ENCODE measurements at regions not wholly inside any gene's neighbourhood (a gene's known extent, or its start where the extent isn't known, plus 50 kb on each side); places are given as distances from the start of the nearest gene placed in this dataset.
A peak's percentile ranks its signal among the peaks of the same experiment; 100 is the strongest.

DNA sequence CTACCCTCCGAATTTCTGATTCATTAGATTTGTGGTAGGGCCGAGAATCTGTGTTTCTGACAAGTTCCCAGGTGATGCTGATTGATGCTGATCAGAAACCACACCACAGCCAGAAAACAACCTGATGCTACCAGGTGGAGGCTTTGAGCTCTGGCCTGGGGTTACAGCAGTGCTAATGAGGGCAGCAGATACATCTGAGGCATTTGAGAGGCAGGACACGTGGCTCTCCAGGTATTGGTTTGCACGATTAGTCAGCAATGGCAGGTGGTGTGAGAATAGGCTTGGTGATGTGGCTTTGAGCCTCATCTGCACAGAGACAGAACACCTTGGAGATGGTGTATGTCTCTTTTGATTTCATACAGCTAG is 78.8 kb upstream of the THBS1 start:
- H3K14ac ChIP-seq (ENCODE audit: low read length) = no peak overlapping the region
- no peak overlapping the region for H3K18ac ChIP-seq (ENCODE audit: low read length)
- H3K4me2 ChIP-seq (ENCODE audit: low read length) = no peak overlapping the region
- H2AK5ac ChIP-seq (ENCODE audit: low read length) = no peak overlapping the region
- WGBS (ENCODE audit: extremely low coverage, insufficient coverage, insufficient read length) = no CpG with 5 or more reads among the region's 4 CpGs
- H4K12ac ChIP-seq (ENCODE audit: low read depth, low read length) = no peak overlapping the region
- no peak overlapping the region for H3K4ac ChIP-seq (ENCODE audit: low read depth, low read length)
- H3K9me3 ChIP-seq (ENCODE audit: insufficient read depth, low read depth, low read length) = no peaks in the 10 kb centered on the region
- H3K9ac ChIP-seq (ENCODE audit: low read length) = no peak overlapping the region
- peaks cover 0 to 4% of the 10 kb centered on the region in 2 experiments for H3K4me1 ChIP-seq (ENCODE audit: control insufficient read depth in 1 of 2, insufficient read depth in 2 of 2, low read length in 2 of 2)
- no peaks in the 10 kb centered on the region for H3K27me3 ChIP-seq (ENCODE audit: insufficient read depth, low read length)
- H2BK120ac ChIP-seq (ENCODE audit: insufficient read depth, low read length, poor library complexity) = no peak overlapping the region
- no peak overlapping the region for H2BK12ac ChIP-seq (ENCODE audit: low read length)
- H3K79me2 ChIP-seq (ENCODE audit: control insufficient read depth, insufficient read depth, low read length, poor library complexity) = no peaks in the 10 kb centered on the region
- no peak overlapping the region for H4K8ac ChIP-seq (ENCODE audit: low read depth, low read length)
- no peaks in the 10 kb centered on the region for H3K79me1 ChIP-seq (ENCODE audit: low read length)
- H4K91ac ChIP-seq (ENCODE audit: low read depth, low read length) = no peak overlapping the region
- DNase-seq = peak; percentile 65 to 70
- no peak overlapping the region for H3K23ac ChIP-seq (ENCODE audit: low read length)
- H3K4me3 ChIP-seq (ENCODE audit: low read depth, low read length) = no peak overlapping the region
- no peak overlapping the region for H2AFZ ChIP-seq (ENCODE audit: insufficient read depth, low read length, poor library complexity)
- no peak overlapping the region for H3K27ac ChIP-seq (ENCODE audit: low read depth, low read length)
- no peaks in the 10 kb centered on the region for H3K36me3 ChIP-seq (ENCODE audit: control insufficient read depth in 1 of 2, insufficient read depth in 2 of 2, low read length in 2 of 2)
- no peak overlapping the region for H2BK5ac ChIP-seq (ENCODE audit: low read depth, low read length, poor library complexity)

DNA sequence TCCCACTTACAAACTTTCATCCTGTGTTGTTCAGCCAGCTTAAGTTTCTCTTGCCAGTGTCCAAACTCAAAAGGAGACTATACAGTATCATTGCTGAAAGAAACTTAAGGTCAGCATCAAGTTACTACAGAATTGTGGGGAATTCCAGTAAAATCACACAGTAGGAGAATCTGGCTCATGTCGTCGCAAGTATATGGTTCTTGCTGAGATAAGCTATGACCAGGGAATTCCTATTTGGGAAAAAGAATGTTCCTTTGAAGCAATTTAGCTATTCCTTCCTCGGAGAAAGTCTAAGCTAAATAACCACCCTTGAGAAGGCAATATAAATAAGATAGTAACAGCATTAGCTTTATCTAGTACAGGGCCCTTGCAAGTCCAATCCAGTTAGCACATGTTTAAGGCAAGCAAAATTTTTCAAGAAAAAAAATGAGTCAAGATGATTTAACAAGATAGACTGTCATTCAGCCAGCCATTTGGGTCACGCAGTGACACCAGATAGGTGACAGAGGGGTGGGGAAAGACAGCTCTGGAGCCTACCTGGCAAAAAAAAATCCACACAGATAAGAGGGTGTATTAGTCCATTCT is 78.2 kb upstream of the THBS1 start:
- Histone ChIP-seq H3K4me2 (ENCODE audit: low read length) (no peak overlapping the region), H4K8ac (ENCODE audit: low read depth, low read length) (no peak overlapping the region), H2BK12ac (ENCODE audit: low read length) (no peak overlapping the region), H2AK5ac (ENCODE audit: low read length) (no peak overlapping the region), H4K12ac (ENCODE audit: low read depth, low read length) (no peak overlapping the region), H3K18ac (ENCODE audit: low read length) (no peak overlapping the region), H3K4ac (ENCODE audit: low read depth, low read length) (no peak overlapping the region), H3K27me3 (ENCODE audit: insufficient read depth, low read length) (no peaks in the 10 kb centered on the region), H3K27ac (ENCODE audit: low read depth, low read length) (no peak overlapping the region), H2BK120ac (ENCODE audit: insufficient read depth, low read length, poor library complexity) (no peak overlapping the region), H3K9ac (ENCODE audit: low read length) (no peak overlapping the region), H3K79me1 (ENCODE audit: low read length) (no peaks in the 10 kb centered on the region), H3K14ac (ENCODE audit: low read length) (no peak overlapping the region), H4K91ac (ENCODE audit: low read depth, low read length) (no peak overlapping the region), H2AFZ (ENCODE audit: insufficient read depth, low read length, poor library complexity) (no peak overlapping the region), H3K36me3 (ENCODE audit: control insufficient read depth in 1 of 2, insufficient read depth in 2 of 2, low read length in 2 of 2) (no peaks in the 10 kb centered on the region), H3K9me3 (ENCODE audit: insufficient read depth, low read depth, low read length) (no peaks in the 10 kb centered on the region), H3K4me3 (ENCODE audit: low read depth, low read length) (no peak overlapping the region), H3K23ac (ENCODE audit: low read length) (no peak overlapping the region), H2BK5ac (ENCODE audit: low read depth, low read length, poor library complexity) (no peak overlapping the region), H3K79me2 (ENCODE audit: control insufficient read depth, insufficient read depth, low read length, poor library complexity) (no peaks in the 10 kb centered on the region), H3K4me1 (ENCODE audit: control insufficient read depth in 1 of 2, insufficient read depth in 2 of 2, low read length in 2 of 2) (peaks cover 0 to 4% of the 10 kb centered on the region in 2 experiments)
- no peak for DNase-seq
- no CpG with 5 or more reads among the region's 4 CpGs for WGBS (ENCODE audit: extremely low coverage, insufficient coverage, insufficient read length)

DNA sequence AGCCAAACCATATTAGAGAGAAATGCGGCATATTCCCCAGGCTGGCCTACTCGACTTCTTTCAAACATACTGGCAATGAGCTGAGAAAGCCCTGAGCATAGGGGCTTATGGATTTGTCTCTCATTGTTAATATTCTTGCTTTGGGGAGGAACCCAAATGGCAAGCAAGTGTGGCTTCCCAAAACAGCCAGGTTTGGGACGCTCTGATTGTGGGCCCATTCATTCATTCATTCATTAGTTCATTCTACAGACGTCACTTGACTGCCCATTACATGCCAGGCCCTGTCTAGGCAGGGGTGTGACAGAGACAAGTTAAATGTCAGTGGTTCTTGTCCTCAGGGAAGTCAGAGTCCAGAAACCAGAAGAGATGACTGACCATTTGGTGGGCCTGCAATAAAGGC is 77.4 kb upstream of the THBS1 start:
- H2BK120ac ChIP-seq (ENCODE audit: insufficient read depth, low read length, poor library complexity) = no peak overlapping the region

DNA sequence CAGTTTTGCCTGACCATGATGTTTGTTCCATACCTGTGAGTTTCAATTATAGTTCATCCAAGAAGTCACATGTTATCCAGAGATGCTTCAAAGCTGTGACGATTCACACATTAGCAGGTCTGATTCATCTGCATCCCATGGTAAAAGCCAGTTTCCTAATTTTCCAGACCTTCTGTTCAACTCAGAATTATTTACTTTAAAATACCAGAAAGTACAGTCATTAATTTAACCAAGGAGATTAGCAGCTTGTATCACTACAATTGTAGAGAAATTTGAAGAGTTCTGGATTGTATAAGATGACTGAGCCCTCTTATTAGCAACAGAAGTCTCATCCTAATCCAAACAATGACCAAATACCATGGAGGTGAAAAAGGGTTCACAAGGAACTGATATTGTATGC is 76.1 kb upstream of the THBS1 start:
- Histone ChIP-seq H3K4ac (ENCODE audit: low read depth, low read length) (no peak overlapping the region), H3K4me3 (ENCODE audit: low read depth, low read length) (no peak overlapping the region), H2AFZ (ENCODE audit: insufficient read depth, low read length, poor library complexity) (no peak overlapping the region), H3K14ac (ENCODE audit: low read length) (no peak overlapping the region), H2BK12ac (ENCODE audit: low read length) (no peak overlapping the region), H3K79me1 (ENCODE audit: low read length) (no peaks in the 10 kb centered on the region), H3K27me3 (ENCODE audit: insufficient read depth, low read length) (no peaks in the 10 kb centered on the region), H3K79me2 (ENCODE audit: control insufficient read depth, insufficient read depth, low read length, poor library complexity) (no peaks in the 10 kb centered on the region), H3K4me1 (ENCODE audit: control insufficient read depth in 1 of 2, insufficient read depth in 2 of 2, low read length in 2 of 2) (peaks cover 0 to 4% of the 10 kb centered on the region in 2 experiments), H3K9me3 (ENCODE audit: insufficient read depth, low read depth, low read length) (no peaks in the 10 kb centered on the region), H2BK5ac (ENCODE audit: low read depth, low read length, poor library complexity) (no peak overlapping the region), H3K23ac (ENCODE audit: low read length) (no peak overlapping the region), H3K4me2 (ENCODE audit: low read length) (no peak overlapping the region), H3K27ac (ENCODE audit: low read depth, low read length) (no peak overlapping the region), H4K12ac (ENCODE audit: low read depth, low read length) (no peak overlapping the region), H3K9ac (ENCODE audit: low read length) (no peak overlapping the region), H2BK120ac (ENCODE audit: insufficient read depth, low read length, poor library complexity) (no peak overlapping the region), H3K36me3 (ENCODE audit: control insufficient read depth in 1 of 2, insufficient read depth in 2 of 2, low read length in 2 of 2) (no peaks in the 10 kb centered on the region), H4K91ac (ENCODE audit: low read depth, low read length) (no peak overlapping the region), H3K18ac (ENCODE audit: low read length) (no peak overlapping the region), H4K8ac (ENCODE audit: low read depth, low read length) (no peak overlapping the region), H2AK5ac (ENCODE audit: low read length) (no peak overlapping the region)
- no peak for DNase-seq
- no CpG with 5 or more reads among the region's 1 CpG for WGBS (ENCODE audit: extremely low coverage, insufficient coverage, insufficient read length)

More for the DNA sequence above, 77.4 kb upstream of the THBS1 start:
- no CpG with 5 or more reads among the region's 4 CpGs for WGBS (ENCODE audit: extremely low coverage, insufficient coverage, insufficient read length)
- H3K18ac ChIP-seq (ENCODE audit: low read length) = no peak overlapping the region
- DNase-seq = no peak
- no peak overlapping the region for H2BK5ac ChIP-seq (ENCODE audit: low read depth, low read length, poor library complexity)
- H3K79me1 ChIP-seq (ENCODE audit: low read length) = no peaks in the 10 kb centered on the region
- H2BK12ac ChIP-seq (ENCODE audit: low read length) = no peak overlapping the region
- no peak overlapping the region for H3K14ac ChIP-seq (ENCODE audit: low read length)
- H4K91ac ChIP-seq (ENCODE audit: low read depth, low read length) = no peak overlapping the region
- no peak overlapping the region for H3K4me2 ChIP-seq (ENCODE audit: low read length)
- H4K8ac ChIP-seq (ENCODE audit: low read depth, low read length) = no peak overlapping the region
- H3K23ac ChIP-seq (ENCODE audit: low read length) = no peak overlapping the region
- peaks cover 0 to 4% of the 10 kb centered on the region in 2 experiments for H3K4me1 ChIP-seq (ENCODE audit: control insufficient read depth in 1 of 2, insufficient read depth in 2 of 2, low read length in 2 of 2)
- H3K9me3 ChIP-seq (ENCODE audit: insufficient read depth, low read depth, low read length) = no peaks in the 10 kb centered on the region
- H3K36me3 ChIP-seq (ENCODE audit: control insufficient read depth in 1 of 2, insufficient read depth in 2 of 2, low read length in 2 of 2) = no peaks in the 10 kb centered on the region
- H3K9ac ChIP-seq (ENCODE audit: low read length) = no peak overlapping the region
- H3K79me2 ChIP-seq (ENCODE audit: control insufficient read depth, insufficient read depth, low read length, poor library complexity) = no peaks in the 10 kb centered on the region
- no peak overlapping the region for H3K4me3 ChIP-seq (ENCODE audit: low read depth, low read length)
- no peak overlapping the region for H3K27ac ChIP-seq (ENCODE audit: low read depth, low read length)
- no peak overlapping the region for H4K12ac ChIP-seq (ENCODE audit: low read depth, low read length)
- no peak overlapping the region for H2AFZ ChIP-seq (ENCODE audit: insufficient read depth, low read length, poor library complexity)
- H3K4ac ChIP-seq (ENCODE audit: low read depth, low read length) = no peak overlapping the region
- H3K27me3 ChIP-seq (ENCODE audit: insufficient read depth, low read length) = no peaks in the 10 kb centered on the region
- no peak overlapping the region for H2AK5ac ChIP-seq (ENCODE audit: low read length)

Measured in trophoblast cell (in vitro differentiated cells and primary cell).